ENCODE measurements at regions not wholly inside any gene's neighbourhood (a gene's known extent, or its start where the extent isn't known, plus 50 kb on each side); places are given as distances from the start of the nearest gene placed in this dataset.

GRCh38 chr5:96529559-96529958 lies 96.5 kb upstream of the PCSK1 start:
- BruUV-seq (replicated peaks): no TSS peak
- Histone ChIP-seq H4K20me1 (ENCODE audit: insufficient read depth, low read length) (no peaks in the 10 kb centered on the region), H2AFZ (ENCODE audit: low read length) (no peak overlapping the region), H3K79me2 (ENCODE audit: insufficient read depth, low read depth, low read length) (no peaks in the 10 kb centered on the region), H3K4me1 (ENCODE audit: insufficient read depth, low read length, poor library complexity, severe bottlenecking) (no peaks in the 10 kb centered on the region), H3K4me3 (ENCODE audit: low read depth, low read length, poor library complexity, severe bottlenecking) (no peak overlapping the region), H3K4me2 (ENCODE audit: low read length) (no peak overlapping the region), H3K36me3 (ENCODE audit: insufficient read depth, low read length) (no peaks in the 10 kb centered on the region), H3K9me2 (ENCODE audit: insufficient read depth, low read length) (no peaks in the 10 kb centered on the region), H3K9me3 (ENCODE audit: low read length) (no peaks in the 10 kb centered on the region), H3K27ac (ENCODE audit: low read depth, low read length, poor library complexity, severe bottlenecking) (no peak overlapping the region)
- TF ChIP-seq, protein P1, sequence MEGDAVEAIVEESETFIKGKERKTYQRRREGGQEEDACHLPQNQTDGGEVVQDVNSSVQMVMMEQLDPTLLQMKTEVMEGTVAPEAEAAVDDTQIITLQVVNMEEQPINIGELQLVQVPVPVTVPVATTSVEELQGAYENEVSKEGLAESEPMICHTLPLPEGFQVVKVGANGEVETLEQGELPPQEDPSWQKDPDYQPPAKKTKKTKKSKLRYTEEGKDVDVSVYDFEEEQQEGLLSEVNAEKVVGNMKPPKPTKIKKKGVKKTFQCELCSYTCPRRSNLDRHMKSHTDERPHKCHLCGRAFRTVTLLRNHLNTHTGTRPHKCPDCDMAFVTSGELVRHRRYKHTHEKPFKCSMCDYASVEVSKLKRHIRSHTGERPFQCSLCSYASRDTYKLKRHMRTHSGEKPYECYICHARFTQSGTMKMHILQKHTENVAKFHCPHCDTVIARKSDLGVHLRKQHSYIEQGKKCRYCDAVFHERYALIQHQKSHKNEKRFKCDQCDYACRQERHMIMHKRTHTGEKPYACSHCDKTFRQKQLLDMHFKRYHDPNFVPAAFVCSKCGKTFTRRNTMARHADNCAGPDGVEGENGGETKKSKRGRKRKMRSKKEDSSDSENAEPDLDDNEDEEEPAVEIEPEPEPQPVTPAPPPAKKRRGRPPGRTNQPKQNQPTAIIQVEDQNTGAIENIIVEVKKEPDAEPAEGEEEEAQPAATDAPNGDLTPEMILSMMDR (conservative IDR thresholded peaks at IDR 0.05; ENCODE audit: low read length): no peak
- no peak for TF ChIP-seq EZH2phosphoT487 (IDR thresholded peaks at IDR 0.05; ENCODE audit: borderline replicate concordance, low read depth, low read length)
- no peak for DNase-seq (ENCODE audit: low spot score)
- intact Hi-C loops (cut with micrococcal nuclease; ENCODE audit: unreplicated experiment): no loop called here
- ChIA-PET CTCF (ENCODE audit: unreplicated experiment) (no interaction called here), POLR2A (interaction anchor here (0.6 to 0.8 kb wide), 2 partner anchors 23 to 1827 kb away, joined by 3 read pairs; no protein-coding TSS in a partner anchor)

- Histone ChIP-seq H3K4me2 (ENCODE audit: low read length) (no peak overlapping the region), H3K36me3 (ENCODE audit: insufficient read depth, low read length) (no peaks in the 10 kb centered on the region), H3K27ac (ENCODE audit: low read depth, low read length, poor library complexity, severe bottlenecking) (no peak overlapping the region), H3K4me1 (ENCODE audit: insufficient read depth, low read length, poor library complexity, severe bottlenecking) (no peaks in the 10 kb centered on the region), H3K79me2 (ENCODE audit: insufficient read depth, low read depth, low read length) (no peaks in the 10 kb centered on the region), H3K9me3 (ENCODE audit: low read length) (no peaks in the 10 kb centered on the region), H3K4me3 (ENCODE audit: low read depth, low read length, poor library complexity, severe bottlenecking) (no peak overlapping the region), H3K9me2 (ENCODE audit: insufficient read depth, low read length) (no peaks in the 10 kb centered on the region), H2AFZ (ENCODE audit: low read length) (no peak overlapping the region), H4K20me1 (ENCODE audit: insufficient read depth, low read length) (no peaks in the 10 kb centered on the region)
- no TSS peak for BruUV-seq (replicated peaks)
- TF ChIP-seq EZH2phosphoT487 (IDR thresholded peaks at IDR 0.05; ENCODE audit: borderline replicate concordance, low read depth, low read length): no peak
- TF ChIP-seq, protein P1 (conservative IDR thresholded peaks at IDR 0.05; ENCODE audit: low read length): no peak
- ChIA-PET POLR2A (interaction anchor here (0.6 kb wide), 1 partner anchor 1668 kb away, joined by 7 read pairs; no protein-coding TSS in a partner anchor), CTCF (ENCODE audit: unreplicated experiment) (no interaction called here)
- intact Hi-C loops (cut with micrococcal nuclease; ENCODE audit: unreplicated experiment): no loop called here
- no peak for DNase-seq (ENCODE audit: low spot score)
Observed at GRCh38 chr5:96530901-96531300, 97.9 kb upstream of the PCSK1 start.

DNA sequence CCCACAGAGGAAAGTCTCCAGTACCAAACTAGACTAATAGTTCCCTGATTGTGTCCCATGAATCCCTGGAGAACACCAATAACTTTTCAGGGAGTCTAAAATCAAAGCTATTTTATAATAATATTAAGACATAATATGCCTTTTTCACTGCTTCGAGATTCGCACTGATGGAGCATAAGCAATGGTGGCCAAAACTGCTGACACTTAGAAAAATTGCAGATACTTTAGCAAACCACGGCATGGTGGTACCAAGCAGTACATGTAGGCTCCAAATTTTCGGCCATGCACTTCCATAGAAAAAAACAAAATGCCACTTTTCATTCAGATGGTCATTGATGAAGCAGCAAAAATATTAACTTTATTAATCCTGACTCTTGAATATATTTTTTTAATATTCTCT lies 100.3 kb upstream of the PCSK1 start:
- no peak overlapping the region for H3K4me3 ChIP-seq (ENCODE audit: low read depth, low read length, poor library complexity, severe bottlenecking)
- no peak overlapping the region for H2AFZ ChIP-seq (ENCODE audit: low read length)
- no peaks in the 10 kb centered on the region for H3K36me3 ChIP-seq (ENCODE audit: insufficient read depth, low read length)
- ChIA-PET CTCF (ENCODE audit: unreplicated experiment) (no interaction called here), POLR2A (no interaction called here)
- TF ChIP-seq EZH2phosphoT487 (IDR thresholded peaks at IDR 0.05; ENCODE audit: borderline replicate concordance, low read depth, low read length): no peak
- TF ChIP-seq, protein P1 (conservative IDR thresholded peaks at IDR 0.05; ENCODE audit: low read length): no peak
- no peaks in the 10 kb centered on the region for H3K9me2 ChIP-seq (ENCODE audit: insufficient read depth, low read length)
- H3K79me2 ChIP-seq (ENCODE audit: insufficient read depth, low read depth, low read length): no peaks in the 10 kb centered on the region
- H4K20me1 ChIP-seq (ENCODE audit: insufficient read depth, low read length): no peaks in the 10 kb centered on the region
- no peak overlapping the region for H3K27ac ChIP-seq (ENCODE audit: low read depth, low read length, poor library complexity, severe bottlenecking)
- no peak overlapping the region for H3K4me2 ChIP-seq (ENCODE audit: low read length)
- intact Hi-C loops (cut with micrococcal nuclease; ENCODE audit: unreplicated experiment): no loop called here
- H3K9me3 ChIP-seq (ENCODE audit: low read length): no peaks in the 10 kb centered on the region
- DNase-seq (ENCODE audit: low spot score): no peak
- BruUV-seq (replicated peaks): no TSS peak
- H3K4me1 ChIP-seq (ENCODE audit: insufficient read depth, low read length, poor library complexity, severe bottlenecking): no peaks in the 10 kb centered on the region

All from OCI-LY7 (cell line).